NCI-H2029 (cell line): ENCODE measurements at regions not wholly inside any gene's neighbourhood (a gene's known extent, or its start where the extent isn't known, plus 50 kb on each side); places are given as distances from the start of the nearest gene placed in this dataset.
"Not testable (repeated sequence)": the region's sequence is repeated elsewhere in the genome, so short reads cannot be mapped to it uniquely, and the experiment has no call there.

Experiments
- DNase-seq: peaks from one replicate; lab custom pipeline; 2025; lab: John Stamatoyannopoulos, UW

- peak; percentile 40 for DNase-seq
These were observed 467.5 kb upstream of the CXADR start for GRCh38 chr21:17045214-17045853.

- DNase-seq, result no peak
These were observed 463.9 kb upstream of the CXADR start for GRCh38 chr21:17048974-17049373.

- DNase-seq, result no peak
These were observed 462.7 kb upstream of the CXADR start for GRCh38 chr21:17050156-17050555.

- DNase-seq, result no peak
These were observed 462.2 kb upstream of the CXADR start for GRCh38 chr21:17050646-17051045.

GRCh38 chr21:17051054-17051453 is 461.8 kb upstream of the CXADR start:
- DNase-seq, result no peak

GRCh38 chr21:17053321-17053720 is 459.5 kb upstream of the CXADR start:
- no peak for DNase-seq

- no peak for DNase-seq
These were observed 452.9 kb upstream of the CXADR start for GRCh38 chr21:17059936-17060335.

- DNase-seq, result no peak
These were observed 446.8 kb upstream of the CXADR start for GRCh38 chr21:17066006-17066405.

GRCh38 chr21:17071093-17071492 is 441.8 kb upstream of the CXADR start:
- no peak for DNase-seq

- DNase-seq, result no peak
These were observed 431.6 kb upstream of the CXADR start for GRCh38 chr21:17081193-17081592.

- no peak for DNase-seq
These were observed 429.9 kb upstream of the CXADR start for GRCh38 chr21:17082843-17083483.

- DNase-seq, result no peak
These were observed 427.1 kb upstream of the CXADR start for GRCh38 chr21:17085707-17086106.

GRCh38 chr21:17088500-17088899 is 424.3 kb upstream of the CXADR start:
- DNase-seq, result no peak

- DNase-seq, result no peak
These were observed 423.8 kb upstream of the CXADR start for GRCh38 chr21:17089091-17089491.

- no peak for DNase-seq
These were observed 411.1 kb upstream of the CXADR start for GRCh38 chr21:17101696-17102095.

- DNase-seq, result no peak
These were observed 406.9 kb upstream of the CXADR start for GRCh38 chr21:17105932-17106331.

- DNase-seq, result no peak
These were observed 398.8 kb upstream of the CXADR start for GRCh38 chr21:17114045-17114444.

- DNase-seq, result no peak
These were observed 394.0 kb upstream of the CXADR start for GRCh38 chr21:17118638-17119384.

GRCh38 chr21:17119466-17120297 is 393.2 kb upstream of the CXADR start:
- DNase-seq, result no peak

- DNase-seq, result not testable (repeated sequence)
These were observed 385.4 kb upstream of the CXADR start for GRCh38 chr21:17127395-17127794.

- DNase-seq, result no peak
These were observed 384.7 kb upstream of the CXADR start for GRCh38 chr21:17128132-17128531.

GRCh38 chr21:17139159-17139558 is 373.7 kb upstream of the CXADR start:
- not testable (repeated sequence) for DNase-seq
